HepG2 (cell line): ENCODE measurements at regions not wholly inside any gene's neighbourhood (a gene's known extent, or its start where the extent isn't known, plus 50 kb on each side); places are given as distances from the start of the nearest gene placed in this dataset.

Experiments
- ATAC-seq: fragments of 200-7000 bp; cut with Tn5 transposase; 3 replicates; pipeline ENCODE4 v1.9.1; 2020; ENCODE audit warnings: mild to moderate bottlenecking, moderate library complexity
- BruUV-seq: library from RNA; stranded (reverse); fragments of 400-500 nt; replicated peaks from 2 replicates; lab custom pipeline; 2021; lab: Mats Ljungman, UMichigan
- CTCF ChIA-PET: fragments of 300-600 bp; formaldehyde crosslinking; extraction: SDS; loops from one replicate; lab custom pipeline; 2021; ENCODE audit warnings: low total read pairs, inconsistent platforms, low intra/inter-chr PET ratio; lab: Yijun Ruan, JAX
- POLR2A ChIA-PET: fragments of 350-600 bp; sonication (Branson Sonifier 250); formaldehyde crosslinking; loops from one replicate; lab custom pipeline; 2020; ENCODE audit warnings: antibody characterized with exemption, inconsistent platforms; lab: Yijun Ruan, JAX
- DNase-seq: peaks from one replicate; pipeline ENCODE4 v3.0.0-alpha.2; 2015; ENCODE audit warnings: low spot score
- FAIRE-seq: peaks from 3 replicates; lab custom pipeline; 2011; peaks lifted over from hg19 to GRCh38; lab: Jason Lieb, UNC
- H2AFZ ChIP-seq: one replicate; pipeline ENCODE4 v1.6.1; 2011; ENCODE audit warnings: low read length, inconsistent platforms
- H3K27ac ChIP-seq: fragments of 300-600 bp; 3 replicates; pipeline ENCODE4 v1.8.0; 2011; ENCODE audit warnings: mixed run types, mild to moderate bottlenecking, mixed read lengths, low read length, inconsistent platforms; ENCODE audit not compliant: insufficient read depth; ENCODE audit errors: extremely low read length
- H3K27me3 ChIP-seq, 2 experiments: fragments of 200-600 bp in 1 of 2; 2 replicates in 1 of 2; 3 replicates in 1 of 2; pipeline versions ENCODE4 v1.6.0 to v1.8.0; 2011; ENCODE audit warnings: low read length in 2 of 2, mild to moderate bottlenecking in 2 of 2, moderate library complexity in 2 of 2, inconsistent platforms in 1 of 2; ENCODE audit not compliant: insufficient read depth in 2 of 2, control insufficient read depth in 1 of 2
- H3K36me3 ChIP-seq, 2 experiments: fragments of 200-600 bp in 1 of 2; replicated peaks in 1 of 2; 2 replicates in 1 of 2; 3 replicates in 1 of 2; pipeline versions ENCODE4 v1.5.1 to v1.8.0; 2011; ENCODE audit warnings: low read length in 2 of 2, inconsistent platforms in 1 of 2; ENCODE audit not compliant: insufficient read depth in 2 of 2, control insufficient read depth in 1 of 2
- H3K4me1 ChIP-seq: 2 replicates; pipeline ENCODE4 v1.5.1; 2012; ENCODE audit warnings: low read length, inconsistent platforms; ENCODE audit not compliant: insufficient read depth
- H3K4me2 ChIP-seq: 2 replicates; pipeline ENCODE4 v1.6.0; 2011; ENCODE audit warnings: low read depth, low read length, inconsistent platforms
- H3K4me3 ChIP-seq, 3 experiments: fragments of 200-600 bp in 1 of 3; sonication (generic), shearing (Covaris generic) in 1 of 3; replicated peaks in 1 of 3; 2 replicates each; pipeline ENCODE4 v1.5.1; 2011 to 2016; ENCODE audit warnings: low read length in 3 of 3, inconsistent platforms in 2 of 3, low read depth in 2 of 3, mild to moderate bottlenecking in 2 of 3, control low read depth in 1 of 3, mixed read lengths in 1 of 3; ENCODE audit not compliant: insufficient read depth in 1 of 3
- H3K79me2 ChIP-seq: one replicate; pipeline ENCODE4 v1.6.1; 2011; ENCODE audit warnings: low read length, inconsistent platforms; ENCODE audit not compliant: insufficient read depth
- H3K9ac ChIP-seq: 2 replicates; pipeline ENCODE4 v1.6.0; 2011; ENCODE audit warnings: mild to moderate bottlenecking, low read depth, low read length, inconsistent platforms; ENCODE audit not compliant: insufficient read depth
- H3K9me3 ChIP-seq: 2 replicates; pipeline ENCODE4 v1.5.1; 2012; ENCODE audit warnings: mild to moderate bottlenecking, low read length
- H4K20me1 ChIP-seq: 2 replicates; pipeline ENCODE4 v1.6.0; 2011; ENCODE audit warnings: inconsistent platforms, mild to moderate bottlenecking, low read length, moderate library complexity; ENCODE audit not compliant: insufficient read depth
- CERS6 ChIP-seq: sonication (generic); formaldehyde crosslinking; IDR thresholded peaks from 2 replicates; pipeline ENCODE4 v1.5.0; 2020; ENCODE audit warnings: missing genetic modification reagents
- GFI1 ChIP-seq: sonication (generic); formaldehyde crosslinking; IDR thresholded peaks from 2 replicates; pipeline ENCODE4 v1.5.0; 2020; ENCODE audit warnings: missing genetic modification reagents, mild to moderate bottlenecking, borderline replicate concordance
- KLF9 ChIP-seq: IDR thresholded peaks from 2 replicates; pipeline ENCODE4 v1.6.1; 2016; ENCODE audit warnings: low read depth
- NFIB ChIP-seq: sonication (generic); formaldehyde crosslinking; IDR thresholded peaks from 2 replicates; pipeline ENCODE4 v1.9.0; 2021; ENCODE audit warnings: missing genetic modification reagents, mild to moderate bottlenecking, borderline replicate concordance
- NONO ChIP-seq, 2 experiments: fragments of 450-650 bp in 1 of 2; sonication (generic) in 1 of 2; formaldehyde crosslinking in 1 of 2; IDR thresholded peaks in 1 of 2; conservative IDR thresholded peaks in 1 of 2; 2 replicates each; pipeline versions ENCODE4 v1.6.1 to v1.8.0; 2017 to 2022; ENCODE audit warnings: mild to moderate bottlenecking in 1 of 2, missing genetic modification reagents in 1 of 2, moderate library complexity in 1 of 2
- RORA ChIP-seq: sonication (generic); formaldehyde crosslinking; IDR thresholded peaks from 2 replicates; pipeline ENCODE4 v1.5.0; 2020; ENCODE audit warnings: mild to moderate bottlenecking, missing genetic modification reagents, moderate library complexity
- TEAD3 ChIP-seq: optimal IDR thresholded peaks from 2 replicates; pipeline ENCODE3; 2016; ENCODE audit warnings: borderline replicate concordance
- ZBTB20 ChIP-seq: sonication (generic); formaldehyde crosslinking; IDR thresholded peaks from 2 replicates; pipeline ENCODE4 v1.8.1; 2023; ENCODE audit warnings: missing genetic modification reagents, low read depth, mild to moderate bottlenecking, borderline replicate concordance
- ZBTB33 ChIP-seq: sonication (generic); formaldehyde crosslinking; IDR thresholded peaks from 2 replicates; pipeline ENCODE4 v1.4.0; 2020; ENCODE audit warnings: missing genetic modification reagents
- ZFP36L2 ChIP-seq: sonication (generic); formaldehyde crosslinking; IDR thresholded peaks from 2 replicates; pipeline ENCODE4 v1.4.0; 2020; ENCODE audit warnings: missing genetic modification reagents
- ZFP90 ChIP-seq: sonication (generic); formaldehyde crosslinking; IDR thresholded peaks from 2 replicates; pipeline ENCODE4 v1.8.0; 2022; ENCODE audit warnings: missing genetic modification reagents, mild to moderate bottlenecking, inconsistent platforms, borderline replicate concordance
- ZMAT3 ChIP-seq: sonication (generic); formaldehyde crosslinking; conservative IDR thresholded peaks from 2 replicates; pipeline ENCODE4 v1.7.0; 2021; ENCODE audit warnings: missing genetic modification reagents
- ZNF331 ChIP-seq: sonication (generic); formaldehyde crosslinking; IDR thresholded peaks from 2 replicates; pipeline ENCODE4 v1.4.0; 2020; ENCODE audit warnings: missing genetic modification reagents
- ZNF512 ChIP-seq: sonication (generic); formaldehyde crosslinking; IDR thresholded peaks from 2 replicates; pipeline ENCODE4 v1.4.0; 2020; ENCODE audit warnings: mild to moderate bottlenecking, missing genetic modification reagents
- ZNF564 ChIP-seq: sonication (generic); formaldehyde crosslinking; IDR thresholded peaks from 2 replicates; pipeline ENCODE4 v1.8.1; 2023; ENCODE audit warnings: mild to moderate bottlenecking, missing genetic modification reagents
- ZNF572 ChIP-seq: sonication (generic); formaldehyde crosslinking; IDR thresholded peaks from 2 replicates; pipeline ENCODE4 v1.5.1; 2020; ENCODE audit warnings: mild to moderate bottlenecking, missing genetic modification reagents
- ZNF574 ChIP-seq: sonication (generic); formaldehyde crosslinking; IDR thresholded peaks from 2 replicates; pipeline ENCODE4 v1.4.0; 2020; ENCODE audit warnings: missing genetic modification reagents
- ZSCAN29 ChIP-seq: sonication (generic); formaldehyde crosslinking; conservative IDR thresholded peaks from 2 replicates; pipeline ENCODE4 v1.4.0; 2020; ENCODE audit warnings: mild to moderate bottlenecking, missing genetic modification reagents
- WGBS: methylation state at CpG from one replicate; pipeline ENCODE4 v1.1.6; 2017; ENCODE audit warnings: low lambda C conversion rate; 5-methylcytosine and 5-hydroxymethylcytosine counted together
- in situ Hi-C: cut with HindIII; loops from 2 replicates; pipeline ENCODE4 v1.10.0; 2017; ENCODE audit warnings: low pct_unique_long_range_greater_than_20kb; ENCODE audit not compliant: extremely low pct_ligation_motif_present
- intact Hi-C: fragments of 100-400 bp; cut with micrococcal nuclease; formaldehyde crosslinking; loops from one replicate; pipeline ENCODE4 v1.10.0; 2022; ENCODE audit not compliant: unreplicated experiment
- TF ChIP-seq, protein P1 (sequence below): IDR thresholded peaks from 2 replicates; pipeline ENCODE4 v1.6.1; 2012; ENCODE audit warnings: inconsistent platforms

GRCh38 chr12:114165921-114166320 lies 199.8 kb upstream of the RBM19 start:
- in situ Hi-C loops (no loop called here), intact Hi-C loops (loop anchor here (1.0 kb wide), 1 partner anchor 342 kb away; no protein-coding TSS in a partner anchor)
- no peaks in the 10 kb centered on the region for H3K36me3 ChIP-seq
- no peak overlapping the region for H3K9ac ChIP-seq
- no peak for FAIRE-seq
- no TSS peak for BruUV-seq
- no peak for ATAC-seq
- H3K27me3 ChIP-seq, result no peaks in the 10 kb centered on the region; a peak in 2 of 5 replicates
- H3K4me3 ChIP-seq, result no peak overlapping the region
- H2AFZ ChIP-seq, result no peak overlapping the region
- H3K4me1 ChIP-seq, result no peaks in the 10 kb centered on the region
- ChIA-PET CTCF (interaction anchor here (1.5 kb wide), 1 partner anchor 310 kb away, joined by 7 read pairs; no protein-coding TSS in a partner anchor), POLR2A (no interaction called here)
- no peak for DNase-seq
- no peaks in the 10 kb centered on the region for H3K79me2 ChIP-seq
- WGBS, result 0% methylated on average over 1 of the region's 1 CpG
- H3K4me2 ChIP-seq, result no peak overlapping the region
- no peaks in the 10 kb centered on the region for H3K9me3 ChIP-seq
- no peaks in the 10 kb centered on the region for H4K20me1 ChIP-seq
- H3K27ac ChIP-seq, result no peak overlapping the region
- TF ChIP-seq ZNF564 (no peak), CERS6 (CRISPR knock-in tag) (no peak), GFI1 (CRISPR knock-in tag) (no peak), NONO (IDR thresholded peaks at IDR 0.05) (no peak), NONO (CRISPR knock-in tag; conservative IDR thresholded peaks at IDR 0.05) (no peak), TEAD3 (CRISPR knock-in tag) (no peak), ZBTB33 (no peak), ZNF512 (CRISPR knock-in tag) (no peak), KLF9 (CRISPR knock-in tag) (no peak), ZNF572 (no peak), ZBTB20 (CRISPR knock-in tag) (no peak), ZNF574 (CRISPR knock-in tag) (no peak), ZFP36L2 (CRISPR knock-in tag) (no peak), NFIB (CRISPR knock-in tag) (no peak), ZFP90 (CRISPR knock-in tag) (no peak), ZSCAN29 (CRISPR knock-in tag) (no peak), ZNF331 (CRISPR knock-in tag) (no peak), ZMAT3 (CRISPR knock-in tag) (no peak), RORA (CRISPR knock-in tag) (no peak)
- TF ChIP-seq, protein P1, sequence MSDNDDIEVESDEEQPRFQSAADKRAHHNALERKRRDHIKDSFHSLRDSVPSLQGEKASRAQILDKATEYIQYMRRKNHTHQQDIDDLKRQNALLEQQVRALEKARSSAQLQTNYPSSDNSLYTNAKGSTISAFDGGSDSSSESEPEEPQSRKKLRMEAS, result no peak
